ENCODE measurements at regions not wholly inside any gene's neighbourhood (a gene's known extent, or its start where the extent isn't known, plus 50 kb on each side); places are given as distances from the start of the nearest gene placed in this dataset.

DNA sequence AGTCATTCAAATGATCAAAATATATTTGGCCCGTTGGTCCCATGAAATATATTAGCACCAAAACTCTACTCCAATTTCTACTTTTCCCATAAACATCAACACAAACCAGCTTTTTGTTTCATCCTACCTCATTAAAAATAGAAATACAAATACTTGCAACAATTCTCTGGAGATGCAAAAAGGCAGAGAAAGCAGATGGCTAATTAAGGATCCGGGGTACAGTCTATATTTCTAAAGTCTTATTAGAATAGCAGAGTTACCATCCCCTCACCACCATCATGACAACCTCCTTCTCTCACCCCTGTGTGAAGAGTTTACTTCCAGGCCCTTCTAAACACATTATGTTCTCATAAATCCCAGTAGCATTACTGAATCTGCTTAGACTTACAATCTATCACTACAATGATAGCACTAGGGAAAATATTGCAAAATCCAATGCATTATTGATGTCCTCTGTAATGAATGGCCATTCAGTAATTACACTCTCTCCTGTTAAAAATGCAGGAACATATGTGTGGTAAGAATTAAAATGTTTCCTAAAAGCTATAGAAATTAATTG lies 133.8 kb downstream of the HHIPL2 start:
- no peak for TF ChIP-seq CTCF (IDR thresholded peaks at IDR 0.05 in 4 of 5, conservative IDR thresholded peaks at IDR 0.05 in 1 of 5)
- TF ChIP-seq POLR2A (IDR thresholded peaks at IDR 0.05) = no peak
